ENCODE measurements at regions not wholly inside any gene's neighbourhood (a gene's known extent, or its start where the extent isn't known, plus 50 kb on each side); places are given as distances from the start of the nearest gene placed in this dataset.

- H3K27me3 Mint-ChIP-seq (ENCODE audit: low read depth), result no peaks in the 10 kb centered on the region
- peaks cover 7% of the 10 kb centered on the region for H3K36me3 Mint-ChIP-seq (ENCODE audit: low read depth)
- no peak for DNase-seq (ENCODE audit: low spot score)
- H3K4me3 Mint-ChIP-seq (ENCODE audit: unreplicated experiment), result no peak overlapping the region
- peaks cover 34% of the 10 kb centered on the region for H3K4me1 Mint-ChIP-seq (ENCODE audit: low read depth)
- H3K9me3 Mint-ChIP-seq (ENCODE audit: low read depth), result peaks cover 9% of the 10 kb centered on the region
- TF ChIP-seq CTCF (IDR thresholded peaks at IDR 0.05), result no peak
- H3K27ac Mint-ChIP-seq (ENCODE audit: unreplicated experiment), result no peak overlapping the region
Measured at GRCh38 chr4:86439293-86439692, 79.4 kb upstream of the MAPK10 start.

GRCh38 chr4:86441175-86441936 lies 81.5 kb upstream of the MAPK10 start:
- H3K4me3 Mint-ChIP-seq (ENCODE audit: unreplicated experiment), result no peak overlapping the region

GRCh38 chr4:86442881-86443280 lies 83.0 kb upstream of the MAPK10 start:
- Mint-ChIP-seq H3K27me3 (ENCODE audit: low read depth) (no peaks in the 10 kb centered on the region), H3K36me3 (ENCODE audit: low read depth) (peaks cover 9% of the 10 kb centered on the region), H3K27ac (ENCODE audit: unreplicated experiment) (no peak overlapping the region), H3K4me1 (ENCODE audit: low read depth) (peaks cover 42% of the 10 kb centered on the region), H3K4me3 (ENCODE audit: unreplicated experiment) (no peak overlapping the region), H3K9me3 (ENCODE audit: low read depth) (peaks cover 20% of the 10 kb centered on the region)
- no peak for TF ChIP-seq CTCF (IDR thresholded peaks at IDR 0.05)
- DNase-seq (ENCODE audit: low spot score), result no peak

More at GRCh38 chr4:86441175-86441936, 81.5 kb upstream of the MAPK10 start:
- Mint-ChIP-seq H3K36me3 (ENCODE audit: low read depth) (peaks cover 9% of the 10 kb centered on the region), H3K4me1 (ENCODE audit: low read depth) (peaks cover 42% of the 10 kb centered on the region), H3K27me3 (ENCODE audit: low read depth) (no peaks in the 10 kb centered on the region), H3K9me3 (ENCODE audit: low read depth) (peaks cover 20% of the 10 kb centered on the region), H3K27ac (ENCODE audit: unreplicated experiment) (peak overlapping the region; percentile 23)
- no peak for DNase-seq (ENCODE audit: low spot score)
- no peak for TF ChIP-seq CTCF (IDR thresholded peaks at IDR 0.05)

GRCh38 chr4:86443495-86443894 lies 83.6 kb upstream of the MAPK10 start:
- no peak for TF ChIP-seq CTCF (IDR thresholded peaks at IDR 0.05)
- Mint-ChIP-seq H3K27ac (ENCODE audit: unreplicated experiment) (peak overlapping the region; percentile 52), H3K4me1 (ENCODE audit: low read depth) (peaks cover 44% of the 10 kb centered on the region), H3K9me3 (ENCODE audit: low read depth) (peaks cover 20% of the 10 kb centered on the region), H3K36me3 (ENCODE audit: low read depth) (peaks cover 9% of the 10 kb centered on the region), H3K4me3 (ENCODE audit: unreplicated experiment) (no peak overlapping the region), H3K27me3 (ENCODE audit: low read depth) (no peaks in the 10 kb centered on the region)
- DNase-seq (ENCODE audit: low spot score), result no peak

GRCh38 chr4:86446996-86447395 lies 87.1 kb upstream of the MAPK10 start:
- no peak overlapping the region for H3K27ac Mint-ChIP-seq (ENCODE audit: unreplicated experiment)
- no peak for TF ChIP-seq CTCF (IDR thresholded peaks at IDR 0.05)
- peaks cover 16% of the 10 kb centered on the region for H3K9me3 Mint-ChIP-seq (ENCODE audit: low read depth)
- H3K4me1 Mint-ChIP-seq (ENCODE audit: low read depth), result peaks cover 63% of the 10 kb centered on the region
- H3K27me3 Mint-ChIP-seq (ENCODE audit: low read depth), result no peaks in the 10 kb centered on the region
- H3K4me3 Mint-ChIP-seq (ENCODE audit: unreplicated experiment), result no peak overlapping the region
- DNase-seq (ENCODE audit: low spot score), result no peak
- peaks cover 8% of the 10 kb centered on the region for H3K36me3 Mint-ChIP-seq (ENCODE audit: low read depth)

Measured in chondrocyte (in vitro differentiated cells).